Keratinocyte (primary cell): ENCODE measurements at regions not wholly inside any gene's neighbourhood (a gene's known extent, or its start where the extent isn't known, plus 50 kb on each side); places are given as distances from the start of the nearest gene placed in this dataset.

ENCODE experiments used
- CTCF ChIP-seq, 3 experiments: IDR thresholded peaks in 1 of 3; conservative IDR thresholded peaks in 1 of 3; optimal IDR thresholded peaks in 1 of 3; 2 replicates in 2 of 3; 3 replicates in 1 of 3; pipeline versions ENCODE3 to v1.5.1; 2011; ENCODE audit warnings: low read length in 3 of 3, mild to moderate bottlenecking in 3 of 3, moderate library complexity in 2 of 3, control low read depth in 1 of 3, inconsistent platforms in 1 of 3; ENCODE audit not compliant: insufficient read depth in 2 of 3; ENCODE audit errors: extremely low read depth in 1 of 3
- EZH2 ChIP-seq: IDR thresholded peaks from one replicate; pipeline ENCODE4 v1.6.1; 2012; ENCODE audit warnings: inconsistent platforms, mild to moderate bottlenecking, low read length, moderate library complexity

GRCh38 chr6:97497713-97498331 is 214.8 kb upstream of the MMS22L start:
- TF ChIP-seq CTCF (optimal IDR thresholded peaks at IDR 0.05 in 1 of 3, IDR thresholded peaks at IDR 0.05 in 1 of 3, conservative IDR thresholded peaks at IDR 0.05 in 1 of 3; ENCODE audit: extremely low read depth in 1 of 3, insufficient read depth in 2 of 3, low read length in 3 of 3) (peak; percentile 88 to 95 (median 88)), EZH2 (no peak)
